ENCODE measurements at regions not wholly inside any gene's neighbourhood (a gene's known extent, or its start where the extent isn't known, plus 50 kb on each side); places are given as distances from the start of the nearest gene placed in this dataset.
"Not testable (repeated sequence)": the region's sequence is repeated elsewhere in the genome, so short reads cannot be mapped to it uniquely, and the experiment has no call there.

DNA sequence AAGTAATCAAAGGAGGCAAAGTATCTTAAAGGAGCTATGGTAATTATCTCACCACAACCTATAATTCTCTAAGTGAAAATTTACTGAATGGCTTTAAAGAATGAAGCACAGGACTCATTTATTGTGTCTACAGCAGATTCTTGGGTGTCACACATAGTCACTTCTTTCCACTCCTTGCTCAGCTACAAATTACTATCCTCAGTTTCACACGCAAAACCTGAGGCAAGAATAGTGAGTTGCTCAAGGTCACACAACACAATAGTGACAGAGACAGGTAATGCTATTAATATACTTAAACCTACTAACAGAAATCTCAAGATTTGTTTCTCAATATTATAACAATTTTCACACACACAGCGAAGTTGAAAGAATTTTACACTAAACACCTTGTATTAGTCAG, 120.9 kb upstream of the STK32A start:
- H3K4me2 ChIP-seq: no peak overlapping the region
- no peaks in the 10 kb centered on the region for H4K20me1 ChIP-seq (ENCODE audit: insufficient read depth)
- no peak for TF ChIP-seq TEAD4 (IDR thresholded peaks at IDR 0.05; ENCODE audit: borderline replicate concordance, insufficient read depth)
- no peak for TF ChIP-seq EP300 (IDR thresholded peaks at IDR 0.05; ENCODE audit: borderline replicate concordance in 1 of 2, low read depth in 1 of 2, low read length in 1 of 2)
- no peaks in the 10 kb centered on the region for H3K79me2 ChIP-seq (ENCODE audit: insufficient read depth)
- H3F3A ChIP-seq (replicated peaks; ENCODE audit: insufficient read depth): no peaks in the 10 kb centered on the region
- no peak overlapping the region for H2AFZ ChIP-seq (ENCODE audit: low read depth)
- 54% methylated on average over 2 of the region's 2 CpGs for WGBS (ENCODE audit: low lambda C conversion rate)
- no peak for DNase-seq
- no peak overlapping the region for H3K4me3 ChIP-seq (ENCODE audit: low read depth in 2 of 2, low read length in 1 of 2)
- no peaks in the 10 kb centered on the region for H3K27me3 ChIP-seq (ENCODE audit: insufficient read depth)
- H3K4me1 ChIP-seq (ENCODE audit: control insufficient read depth in 1 of 2, insufficient read depth in 2 of 2, low read depth in 1 of 2, low read length in 1 of 2): no peaks in the 10 kb centered on the region
- H3K27ac ChIP-seq (ENCODE audit: low read depth in 2 of 2, low read length in 1 of 2): no peak overlapping the region
- ChIA-PET CTCF (no interaction called here), POLR2A (no interaction called here)
- H3K9ac ChIP-seq: no peak overlapping the region
- no peaks in the 10 kb centered on the region for H3K9me3 ChIP-seq
- no peaks in the 10 kb centered on the region for H3K36me3 ChIP-seq (replicated peaks in 1 of 2; ENCODE audit: control insufficient read depth in 1 of 2, insufficient read depth in 2 of 2, low read length in 1 of 2)
- no peaks in the 10 kb centered on the region for H3K9me2 ChIP-seq

DNA sequence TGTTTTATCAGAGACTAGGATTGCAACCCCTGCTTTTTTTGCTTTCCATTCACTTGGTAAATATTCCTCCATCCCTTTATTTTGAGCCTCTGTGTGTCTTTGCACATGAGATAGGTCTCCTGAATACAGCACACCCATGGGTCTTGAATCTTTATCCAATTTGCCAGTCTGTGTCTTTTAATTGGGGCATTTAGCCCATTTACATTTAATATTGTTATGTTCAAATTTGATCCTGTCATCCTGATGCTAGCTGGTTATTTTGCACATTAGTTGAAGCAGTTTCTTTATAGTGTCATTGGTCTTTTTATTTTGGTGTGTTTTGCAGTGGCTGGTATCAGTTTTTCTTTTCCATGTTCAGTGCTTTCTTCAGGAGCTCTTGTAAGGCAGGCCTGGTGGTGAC, 95.1 kb upstream of the STK32A start:
- H3K4me1 ChIP-seq (ENCODE audit: control insufficient read depth in 1 of 2, insufficient read depth in 2 of 2, low read depth in 1 of 2, low read length in 1 of 2); H3K4me3 ChIP-seq (ENCODE audit: low read depth in 2 of 2, low read length in 1 of 2); H4K20me1 ChIP-seq (ENCODE audit: insufficient read depth); H2AFZ ChIP-seq (ENCODE audit: low read depth); H3K27me3 ChIP-seq (ENCODE audit: insufficient read depth); H3K9ac ChIP-seq; H3K4me2 ChIP-seq; POLR2A ChIA-PET; DNase-seq; H3K9me2 ChIP-seq; H3K27ac ChIP-seq (ENCODE audit: low read depth in 2 of 2, low read length in 1 of 2); H3K9me3 ChIP-seq; H3K36me3 ChIP-seq (replicated peaks in 1 of 2; ENCODE audit: control insufficient read depth in 1 of 2, insufficient read depth in 2 of 2, low read length in 1 of 2); H3K79me2 ChIP-seq (ENCODE audit: insufficient read depth); H3F3A ChIP-seq (replicated peaks; ENCODE audit: insufficient read depth): not testable (repeated sequence)
- CTCF ChIA-PET: interaction anchor here (1.0 kb wide), 2 partner anchors 14 to 49 kb away, joined by 3 read pairs; no protein-coding TSS in a partner anchor

DNA sequence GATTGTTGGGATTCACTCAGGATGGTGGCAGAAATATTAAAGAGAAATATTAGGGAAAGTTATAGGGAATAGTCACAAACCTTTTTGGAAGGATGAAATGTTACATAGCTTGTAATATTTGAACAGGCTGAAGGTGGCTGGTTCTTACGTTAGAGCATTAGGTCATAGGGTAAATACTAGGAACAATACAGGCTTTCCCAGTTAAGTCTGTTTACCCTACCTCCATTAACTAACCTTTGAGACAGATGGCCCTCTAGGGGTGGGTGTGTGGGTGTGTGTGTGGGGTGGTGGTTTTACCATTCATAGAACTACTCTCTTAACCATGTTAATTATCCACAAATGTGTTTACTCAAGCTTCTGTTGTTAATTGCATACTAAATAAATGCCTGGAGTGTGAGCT, 94.3 kb upstream of the STK32A start:
- no peaks in the 10 kb centered on the region for H3K9me3 ChIP-seq
- no peaks in the 10 kb centered on the region for H3K79me2 ChIP-seq (ENCODE audit: insufficient read depth)
- no peaks in the 10 kb centered on the region for H3K27me3 ChIP-seq (ENCODE audit: insufficient read depth)
- no peaks in the 10 kb centered on the region for H3K9me2 ChIP-seq
- no peak overlapping the region for H2AFZ ChIP-seq (ENCODE audit: low read depth)
- no peaks in the 10 kb centered on the region for H3K36me3 ChIP-seq (replicated peaks in 1 of 2; ENCODE audit: control insufficient read depth in 1 of 2, insufficient read depth in 2 of 2, low read length in 1 of 2)
- no peak for DNase-seq
- no peak overlapping the region for H3K9ac ChIP-seq
- POLR2A ChIA-PET: no interaction called here
- CTCF ChIA-PET: interaction anchor here (1.0 kb wide), 1 partner anchor 14 kb away, joined by 3 read pairs; no protein-coding TSS in a partner anchor
- whole genome bisulfite sequencing (ENCODE audit: low lambda C conversion rate): 26% methylated on average over 1 of the region's 1 CpG
- no peak overlapping the region for H3K4me2 ChIP-seq
- H4K20me1 ChIP-seq (ENCODE audit: insufficient read depth): no peaks in the 10 kb centered on the region
- H3K4me1 ChIP-seq (ENCODE audit: control insufficient read depth in 1 of 2, insufficient read depth in 2 of 2, low read depth in 1 of 2, low read length in 1 of 2): no peaks in the 10 kb centered on the region; a peak in 1 of 4 replicates
- H3K4me3 ChIP-seq (ENCODE audit: low read depth in 2 of 2, low read length in 1 of 2): no peak overlapping the region
- H3K27ac ChIP-seq (ENCODE audit: low read depth in 2 of 2, low read length in 1 of 2): no peak overlapping the region
- H3F3A ChIP-seq (replicated peaks; ENCODE audit: insufficient read depth): no peaks in the 10 kb centered on the region
- TF ChIP-seq RCOR1 (IDR thresholded peaks at IDR 0.05; ENCODE audit: low read length) (no peak), REST (IDR thresholded peaks at IDR 0.05; ENCODE audit: low read depth, low read length) (no peak), TAF1 (IDR thresholded peaks at IDR 0.05; ENCODE audit: borderline replicate concordance, low read depth, low read length) (no peak), SMC3 (IDR thresholded peaks at IDR 0.05; ENCODE audit: low read depth, low read length) (no peak), RXRA (IDR thresholded peaks at IDR 0.05; ENCODE audit: borderline replicate concordance, low read depth) (no peak), FOXM1 (IDR thresholded peaks at IDR 0.05; ENCODE audit: low read depth) (no peak), JUND (IDR thresholded peaks at IDR 0.05) (no peak), RFX5 (IDR thresholded peaks at IDR 0.05; ENCODE audit: low read length) (no peak), GATA2 (CRISPR knock-in tag; IDR thresholded peaks at IDR 0.05) (no peak), FOSL2 (IDR thresholded peaks at IDR 0.05; ENCODE audit: borderline replicate concordance, low read depth) (no peak), SIN3A (IDR thresholded peaks at IDR 0.05; ENCODE audit: borderline replicate concordance, low read depth, low read length) (no peak), POLR2AphosphoS5 (IDR thresholded peaks at IDR 0.05; ENCODE audit: low read depth, low read length) (no peak), NFIC (IDR thresholded peaks at IDR 0.05; ENCODE audit: borderline replicate concordance) (no peak)
- TF ChIP-seq, protein P1, sequence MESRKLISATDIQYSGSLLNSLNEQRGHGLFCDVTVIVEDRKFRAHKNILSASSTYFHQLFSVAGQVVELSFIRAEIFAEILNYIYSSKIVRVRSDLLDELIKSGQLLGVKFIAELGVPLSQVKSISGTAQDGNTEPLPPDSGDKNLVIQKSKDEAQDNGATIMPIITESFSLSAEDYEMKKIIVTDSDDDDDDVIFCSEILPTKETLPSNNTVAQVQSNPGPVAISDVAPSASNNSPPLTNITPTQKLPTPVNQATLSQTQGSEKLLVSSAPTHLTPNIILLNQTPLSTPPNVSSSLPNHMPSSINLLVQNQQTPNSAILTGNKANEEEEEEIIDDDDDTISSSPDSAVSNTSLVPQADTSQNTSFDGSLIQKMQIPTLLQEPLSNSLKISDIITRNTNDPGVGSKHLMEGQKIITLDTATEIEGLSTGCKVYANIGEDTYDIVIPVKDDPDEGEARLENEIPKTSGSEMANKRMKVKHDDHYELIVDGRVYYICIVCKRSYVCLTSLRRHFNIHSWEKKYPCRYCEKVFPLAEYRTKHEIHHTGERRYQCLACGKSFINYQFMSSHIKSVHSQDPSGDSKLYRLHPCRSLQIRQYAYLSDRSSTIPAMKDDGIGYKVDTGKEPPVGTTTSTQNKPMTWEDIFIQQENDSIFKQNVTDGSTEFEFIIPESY (IDR thresholded peaks at IDR 0.05; ENCODE audit: borderline replicate concordance, low read depth): no peak
- TF ChIP-seq, protein P2, sequence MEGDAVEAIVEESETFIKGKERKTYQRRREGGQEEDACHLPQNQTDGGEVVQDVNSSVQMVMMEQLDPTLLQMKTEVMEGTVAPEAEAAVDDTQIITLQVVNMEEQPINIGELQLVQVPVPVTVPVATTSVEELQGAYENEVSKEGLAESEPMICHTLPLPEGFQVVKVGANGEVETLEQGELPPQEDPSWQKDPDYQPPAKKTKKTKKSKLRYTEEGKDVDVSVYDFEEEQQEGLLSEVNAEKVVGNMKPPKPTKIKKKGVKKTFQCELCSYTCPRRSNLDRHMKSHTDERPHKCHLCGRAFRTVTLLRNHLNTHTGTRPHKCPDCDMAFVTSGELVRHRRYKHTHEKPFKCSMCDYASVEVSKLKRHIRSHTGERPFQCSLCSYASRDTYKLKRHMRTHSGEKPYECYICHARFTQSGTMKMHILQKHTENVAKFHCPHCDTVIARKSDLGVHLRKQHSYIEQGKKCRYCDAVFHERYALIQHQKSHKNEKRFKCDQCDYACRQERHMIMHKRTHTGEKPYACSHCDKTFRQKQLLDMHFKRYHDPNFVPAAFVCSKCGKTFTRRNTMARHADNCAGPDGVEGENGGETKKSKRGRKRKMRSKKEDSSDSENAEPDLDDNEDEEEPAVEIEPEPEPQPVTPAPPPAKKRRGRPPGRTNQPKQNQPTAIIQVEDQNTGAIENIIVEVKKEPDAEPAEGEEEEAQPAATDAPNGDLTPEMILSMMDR (IDR thresholded peaks at IDR 0.05): no peak
